H9 (cell line): ENCODE measurements at regions not wholly inside any gene's neighbourhood (a gene's known extent, or its start where the extent isn't known, plus 50 kb on each side); places are given as distances from the start of the nearest gene placed in this dataset.
A peak's percentile ranks its signal among the peaks of the same experiment; 100 is the strongest.

Experiments used
- DNase-seq: peaks from one replicate; pipeline ENCODE4 v3.0.0-alpha.2; 2017
- H2AFZ ChIP-seq: one replicate; pipeline ENCODE4 v1.6.1; 2013; ENCODE audit warnings: mild to moderate bottlenecking, low read length, control low read depth, moderate library complexity
- H2AK5ac ChIP-seq: 2 replicates; pipeline ENCODE4 v1.6.1; 2013; ENCODE audit warnings: low read length, control low read depth, mixed read lengths; ENCODE audit not compliant: insufficient read length
- H2BK120ac ChIP-seq: one replicate; pipeline ENCODE4 v1.6.1; 2013; ENCODE audit warnings: low read depth, mild to moderate bottlenecking, low read length, control low read depth, inconsistent platforms; ENCODE audit not compliant: poor library complexity, severe bottlenecking
- H2BK12ac ChIP-seq: 2 replicates; pipeline ENCODE4 v1.6.1; 2013; ENCODE audit warnings: low read length, control low read depth, mixed read lengths, low read depth; ENCODE audit not compliant: insufficient read length
- H2BK15ac ChIP-seq: 2 replicates; pipeline ENCODE4 v1.6.1; 2013; ENCODE audit warnings: low read depth, low read length, control low read depth
- H2BK20ac ChIP-seq: one replicate; pipeline ENCODE4 v1.6.1; 2013; ENCODE audit warnings: low read depth, mild to moderate bottlenecking, low read length, control low read depth, inconsistent platforms; ENCODE audit not compliant: poor library complexity, severe bottlenecking
- H2BK5ac ChIP-seq: 2 replicates; pipeline ENCODE4 v1.6.1; 2013; ENCODE audit warnings: low read length, control low read depth, mixed read lengths; ENCODE audit not compliant: insufficient read length
- H3K14ac ChIP-seq: 2 replicates; pipeline ENCODE4 v1.6.1; 2013; ENCODE audit warnings: low read length, control low read depth; ENCODE audit not compliant: insufficient read depth
- H3K18ac ChIP-seq: 2 replicates; pipeline ENCODE4 v1.6.1; 2013; ENCODE audit warnings: low read depth, mild to moderate bottlenecking, mixed read lengths, low read length, control low read depth; ENCODE audit not compliant: insufficient read length
- H3K23ac ChIP-seq: 2 replicates; pipeline ENCODE4 v1.6.1; 2013; ENCODE audit warnings: low read length, control low read depth, mixed read lengths, low read depth; ENCODE audit not compliant: insufficient read length
- H3K23me2 ChIP-seq: 2 replicates; pipeline ENCODE4 v1.6.1; 2013; ENCODE audit warnings: low read depth, mild to moderate bottlenecking, mixed read lengths, low read length, control low read depth; ENCODE audit not compliant: insufficient read length, poor library complexity, severe bottlenecking
- H3K27ac ChIP-seq: 2 replicates; pipeline ENCODE4 v1.5.1; 2013; ENCODE audit warnings: low read length, control low read depth, mixed read lengths, low read depth; ENCODE audit not compliant: insufficient read length
- H3K27me3 ChIP-seq: 2 replicates; pipeline ENCODE4 v1.6.1; 2013; ENCODE audit warnings: low read length, control low read depth, inconsistent platforms; ENCODE audit not compliant: insufficient read depth
- H3K4ac ChIP-seq: 2 replicates; pipeline ENCODE4 v1.6.1; 2013; ENCODE audit warnings: low read depth, mild to moderate bottlenecking, control low read depth, inconsistent platforms, low read length, moderate library complexity
- H3K4me1 ChIP-seq: 2 replicates; pipeline ENCODE4 v1.6.1; 2013; ENCODE audit warnings: low read length, control low read depth, inconsistent platforms; ENCODE audit not compliant: insufficient read depth
- H3K4me2 ChIP-seq: 2 replicates; pipeline ENCODE4 v1.6.1; 2013; ENCODE audit warnings: low read length, control low read depth, mixed read lengths; ENCODE audit not compliant: insufficient read length, insufficient read depth
- H3K56ac ChIP-seq: 2 replicates; pipeline ENCODE4 v1.6.1; 2013; ENCODE audit warnings: low read depth, mild to moderate bottlenecking, mixed read lengths, low read length, control low read depth; ENCODE audit not compliant: insufficient read length
- H3K79me1 ChIP-seq: 2 replicates; pipeline ENCODE4 v1.6.1; 2013; ENCODE audit warnings: low read depth, mild to moderate bottlenecking, moderate library complexity, low read length, control low read depth, inconsistent platforms; ENCODE audit not compliant: insufficient read depth, poor library complexity, severe bottlenecking
- H3K79me2 ChIP-seq: 2 replicates; pipeline ENCODE4 v1.6.1; 2013; ENCODE audit warnings: low read length, control low read depth, inconsistent platforms; ENCODE audit not compliant: insufficient read depth
- H3K9ac ChIP-seq: 2 replicates; pipeline ENCODE4 v1.6.1; 2013; ENCODE audit warnings: low read length, control low read depth, mixed read lengths; ENCODE audit not compliant: insufficient read length; ENCODE audit errors: extremely low read depth
- H3K9me3 ChIP-seq: one replicate; pipeline ENCODE4 v1.6.1; 2013; ENCODE audit warnings: low read depth, low read length, inconsistent platforms; ENCODE audit not compliant: control insufficient read depth
- H3T11ph ChIP-seq: one replicate; pipeline ENCODE4 v1.6.1; 2013; ENCODE audit warnings: mild to moderate bottlenecking, low read length, control low read depth, inconsistent platforms
- H4K20me1 ChIP-seq: one replicate; pipeline ENCODE4 v1.6.1; 2013; ENCODE audit not compliant: control insufficient read depth, insufficient read length, insufficient read depth
- H4K5ac ChIP-seq: 2 replicates; pipeline ENCODE4 v1.6.1; 2013; ENCODE audit warnings: low read depth, mild to moderate bottlenecking, mixed read lengths, low read length, control low read depth; ENCODE audit not compliant: insufficient read length
- H4K8ac ChIP-seq: replicated peaks from 2 replicates; pipeline ENCODE4 v1.6.1; 2013; ENCODE audit warnings: low read length, control low read depth, mixed read lengths, low read depth; ENCODE audit not compliant: insufficient read length
- H4K91ac ChIP-seq: 2 replicates; pipeline ENCODE4 v1.6.1; 2013; ENCODE audit warnings: low read depth, mild to moderate bottlenecking, moderate library complexity, mixed read lengths, low read length, control low read depth; ENCODE audit not compliant: insufficient read length
- H3K27ac Mint-ChIP-seq, 3 experiments: 2 replicates in 2 of 3; 3 replicates in 1 of 3; pipeline ENCODE4 v1.8.0; 2020 to 2021; ENCODE audit warnings: mixed read lengths in 3 of 3, mild to moderate bottlenecking in 1 of 3, moderate library complexity in 1 of 3
- H3K27me3 Mint-ChIP-seq: 2 replicates; pipeline ENCODE4 v1.8.0; 2021; ENCODE audit warnings: low read depth, mild to moderate bottlenecking, moderate library complexity, mixed read lengths
- H3K36me3 Mint-ChIP-seq, 3 experiments: 2 replicates in 2 of 3; 3 replicates in 1 of 3; pipeline ENCODE4 v1.8.0; 2020 to 2021; ENCODE audit warnings: low read depth in 3 of 3, mixed read lengths in 3 of 3; ENCODE audit not compliant: insufficient read depth in 1 of 3
- H3K4me1 Mint-ChIP-seq, 2 experiments: 2 replicates each; pipeline ENCODE4 v1.8.0; 2020; ENCODE audit warnings: mixed read lengths in 2 of 2
- H3K4me3 Mint-ChIP-seq, 2 experiments: 2 replicates in 1 of 2; 3 replicates in 1 of 2; pipeline ENCODE4 v1.8.0; 2020 to 2021; ENCODE audit warnings: mild to moderate bottlenecking in 2 of 2, mixed read lengths in 2 of 2, moderate library complexity in 1 of 2
- H3K9me3 Mint-ChIP-seq, 2 experiments: 2 replicates in 1 of 2; 3 replicates in 1 of 2; pipeline ENCODE4 v1.8.0; 2020; ENCODE audit warnings: mild to moderate bottlenecking in 2 of 2, mixed read lengths in 2 of 2, moderate library complexity in 1 of 2
- CTCF ChIP-seq: fragments of 200-600 bp; sonication (generic); conservative IDR thresholded peaks from 3 replicates; pipeline ENCODE4 v1.8.0; 2021; ENCODE audit warnings: antibody characterized with exemption, mild to moderate bottlenecking
- WGBS: extraction: QIAGEN DNeasy Blood & Tissue Kit; methylation state at CpG from one replicate; pipeline ENCODE4 v1.1.7; 2013; ENCODE audit warnings: missing lambda C conversion rate, low lambda C conversion rate, mixed read lengths; ENCODE audit not compliant: insufficient read length; ENCODE audit errors: extremely low coverage; 5-methylcytosine and 5-hydroxymethylcytosine counted together

- H3K56ac ChIP-seq, result no peak overlapping the region
- peak; percentile 75 for DNase-seq
- no peaks in the 10 kb centered on the region; the same call in 1 of the 2 replicates for H3K4me1 ChIP-seq
- H3K79me2 ChIP-seq, result no peaks in the 10 kb centered on the region
- WGBS, result no CpG with 5 or more reads among the region's 20 CpGs
- TF ChIP-seq CTCF, result peak; percentile 55; the same call in 2 of the 3 replicates
- H4K5ac ChIP-seq, result peak overlapping the region; percentile 20
- no peaks in the 10 kb centered on the region for H3K9me3 ChIP-seq
- H2BK20ac ChIP-seq, result no peak overlapping the region
- no peaks in the 10 kb centered on the region for H3K23me2 ChIP-seq
- H2BK15ac ChIP-seq, result no peak overlapping the region
- H2BK120ac ChIP-seq, result no peak overlapping the region
- H3K18ac ChIP-seq, result peak overlapping the region; percentile 71
- H3K79me1 ChIP-seq, result no peaks in the 10 kb centered on the region
- H3T11ph ChIP-seq, result no peak overlapping the region
- peak overlapping the region; percentile 40 for H3K4me2 ChIP-seq
- H3K9me3 Mint-ChIP-seq, result peaks cover 0 to 4% of the 10 kb centered on the region in 2 experiments; a peak in 1 of 5 replicates
- peaks cover 16% of the 10 kb centered on the region for H3K27me3 Mint-ChIP-seq
- no peak overlapping the region for H2AFZ ChIP-seq
- H4K91ac ChIP-seq, result no peak overlapping the region
- no peak overlapping the region for H3K23ac ChIP-seq
- no peak overlapping the region for H2BK12ac ChIP-seq
- H4K20me1 ChIP-seq, result no peaks in the 10 kb centered on the region
- peaks cover 0 to 2% (median 0%) of the 10 kb centered on the region in 3 experiments; a peak in 3 of 7 replicates for H3K36me3 Mint-ChIP-seq
- peak overlapping the region; percentile 47 for H3K27ac ChIP-seq
- H4K8ac ChIP-seq, result no peak overlapping the region
- peak overlapping the region; percentile 44 to 96 (median 89); a peak in 5 of 7 replicates for H3K27ac Mint-ChIP-seq
- no peak overlapping the region for H3K4ac ChIP-seq
- peak overlapping the region; percentile 41 to 73; a peak in 4 of 5 replicates for H3K4me3 Mint-ChIP-seq
- no peak overlapping the region for H3K9ac ChIP-seq
- no peak overlapping the region for H2BK5ac ChIP-seq
- H2AK5ac ChIP-seq, result no peak overlapping the region
- peak overlapping the region; percentile 84; the same call in 1 of the 2 replicates for H3K14ac ChIP-seq
- peaks cover 19 to 24% of the 10 kb centered on the region in 2 experiments for H3K4me1 Mint-ChIP-seq
- H3K27me3 ChIP-seq, result no peaks in the 10 kb centered on the region
These were observed 69.8 kb upstream of the IRX4 start for GRCh38 chr5:1952444-1953099.
